Neuronal stem cell (in vitro differentiated cells): ENCODE measurements at regions not wholly inside any gene's neighbourhood (a gene's known extent, or its start where the extent isn't known, plus 50 kb on each side); places are given as distances from the start of the nearest gene placed in this dataset.

Source experiments
- DNase-seq: peaks from one replicate; pipeline ENCODE4 v3.0.0-alpha.2; 2013; ENCODE audit warnings: low spot score
- H2AFZ ChIP-seq: one replicate; pipeline ENCODE4 v1.6.1; 2013; ENCODE audit warnings: mild to moderate bottlenecking, low read length, inconsistent platforms
- H2AK5ac ChIP-seq: 2 replicates; pipeline ENCODE4 v1.6.1; 2013; ENCODE audit warnings: low read depth, mild to moderate bottlenecking, inconsistent platforms, low read length, moderate library complexity, mixed read lengths
- H2BK120ac ChIP-seq: 2 replicates; pipeline ENCODE4 v1.6.1; 2013; ENCODE audit warnings: low read depth, mild to moderate bottlenecking, inconsistent platforms, low read length, moderate library complexity, mixed read lengths
- H2BK12ac ChIP-seq: one replicate; pipeline ENCODE4 v1.6.1; 2013; ENCODE audit warnings: low read length, inconsistent platforms
- H2BK15ac ChIP-seq: 2 replicates; pipeline ENCODE4 v1.6.1; 2013; ENCODE audit warnings: mild to moderate bottlenecking, low read length, inconsistent platforms, mixed read lengths
- H2BK5ac ChIP-seq: one replicate; pipeline ENCODE4 v1.6.1; 2013; ENCODE audit warnings: inconsistent platforms, mild to moderate bottlenecking, low read length, moderate library complexity
- H3K14ac ChIP-seq: one replicate; pipeline ENCODE4 v1.6.1; 2013; ENCODE audit warnings: low read length, inconsistent platforms
- H3K18ac ChIP-seq: 2 replicates; pipeline ENCODE4 v1.6.1; 2013; ENCODE audit warnings: low read length, inconsistent platforms
- H3K23ac ChIP-seq: 2 replicates; pipeline ENCODE4 v1.6.1; 2013; ENCODE audit warnings: low read depth, mild to moderate bottlenecking, mixed read lengths, low read length, inconsistent platforms; ENCODE audit not compliant: poor library complexity
- H3K27ac ChIP-seq: replicated peaks from 3 replicates; pipeline ENCODE4 v1.5.1; 2013; ENCODE audit warnings: low read length, inconsistent platforms
- H3K27me3 ChIP-seq, 3 experiments: 2 replicates each; pipeline ENCODE4 v1.6.1; 2013; ENCODE audit warnings: low read length in 3 of 3, mild to moderate bottlenecking in 2 of 3, inconsistent platforms in 1 of 3, low read depth in 1 of 3, mixed read lengths in 1 of 3, moderate library complexity in 1 of 3; ENCODE audit not compliant: control insufficient read depth in 3 of 3, insufficient read depth in 3 of 3
- H3K36me3 ChIP-seq, 2 donors: replicated peaks in 1 of 2; 2 replicates each; pipeline ENCODE4 v1.6.1; 2013; ENCODE audit warnings: low read length in 2 of 2; ENCODE audit not compliant: control insufficient read depth in 2 of 2, insufficient read depth in 2 of 2
- H3K4ac ChIP-seq: 2 replicates; pipeline ENCODE4 v1.6.1; 2013; ENCODE audit warnings: inconsistent platforms, mild to moderate bottlenecking, low read length, moderate library complexity
- H3K4me1 ChIP-seq, 2 donors: 1 replicate in 1 of 2; 2 replicates in 1 of 2; pipeline ENCODE4 v1.6.1; 2013; ENCODE audit warnings: low read length in 2 of 2, low read depth in 1 of 2; ENCODE audit not compliant: control insufficient read depth in 2 of 2, insufficient read depth in 1 of 2
- H3K4me2 ChIP-seq: one replicate; pipeline ENCODE4 v1.6.1; 2013; ENCODE audit warnings: mild to moderate bottlenecking, low read length, inconsistent platforms; ENCODE audit not compliant: insufficient read depth, poor library complexity, severe bottlenecking
- H3K4me3 ChIP-seq, 2 donors: 2 replicates each; pipeline ENCODE4 v1.5.1; 2013; ENCODE audit warnings: low read length in 2 of 2, mild to moderate bottlenecking in 2 of 2, inconsistent platforms in 1 of 2, moderate library complexity in 1 of 2
- H3K79me1 ChIP-seq: one replicate; pipeline ENCODE4 v1.6.1; 2013; ENCODE audit warnings: low read depth, mild to moderate bottlenecking, inconsistent platforms, low read length, moderate library complexity
- H3K9ac ChIP-seq: one replicate; pipeline ENCODE4 v1.6.1; 2013; ENCODE audit warnings: mild to moderate bottlenecking, low read depth, low read length, inconsistent platforms; ENCODE audit not compliant: poor library complexity
- H3K9me3 ChIP-seq, 2 donors: replicated peaks in 1 of 2; 2 replicates each; pipeline versions ENCODE3 to v1.6.1; 2013; ENCODE audit warnings: low read length in 2 of 2, mild to moderate bottlenecking in 2 of 2, inconsistent platforms in 1 of 2, low read depth in 1 of 2, mixed read lengths in 1 of 2, moderate library complexity in 1 of 2; ENCODE audit not compliant: control insufficient read depth in 2 of 2, insufficient read depth in 1 of 2
- H4K8ac ChIP-seq: one replicate; pipeline ENCODE4 v1.6.1; 2013; ENCODE audit warnings: low read depth, mild to moderate bottlenecking, inconsistent platforms, low read length, moderate library complexity
- H4K91ac ChIP-seq: one replicate; pipeline ENCODE4 v1.6.1; 2013; ENCODE audit warnings: low read length, low read depth, mild to moderate bottlenecking, inconsistent platforms; ENCODE audit not compliant: poor library complexity
- WGBS, 2 donors: extraction: QIAGEN DNeasy Blood & Tissue Kit; methylation state at CpG; one replicate each; pipeline ENCODE4 v1.1.7; 2013; ENCODE audit warnings: missing lambda C conversion rate in 2 of 2, mixed read lengths in 1 of 2; ENCODE audit not compliant: insufficient read length in 2 of 2, insufficient replicate concordance in 1 of 2; ENCODE audit errors: extremely low coverage in 2 of 2; 5-methylcytosine and 5-hydroxymethylcytosine counted together

GRCh38 chr2:196290136-196290535, 118.8 kb upstream of the STK17B start:
- Histone ChIP-seq H3K4me2 (no peak overlapping the region), H3K4ac (no peak overlapping the region), H2AFZ (no peak overlapping the region), H3K79me1 (no peaks in the 10 kb centered on the region), H3K4me3 (no peak overlapping the region), H3K27me3 (no peaks in the 10 kb centered on the region), H3K36me3 (peaks cover 0 to 13% of the 10 kb centered on the region in 2 donors), H3K18ac (no peak overlapping the region), H2BK15ac (no peak overlapping the region), H3K9ac (no peak overlapping the region), H2BK12ac (no peak overlapping the region), H2BK120ac (no peak overlapping the region), H4K8ac (no peak overlapping the region), H2AK5ac (no peak overlapping the region), H2BK5ac (no peak overlapping the region), H3K9me3 (no peaks in the 10 kb centered on the region), H4K91ac (no peak overlapping the region), H3K14ac (no peak overlapping the region), H3K4me1 (no peaks in the 10 kb centered on the region), H3K27ac (no peak overlapping the region), H3K23ac (no peak overlapping the region)
- DNase-seq = no peak

- Histone ChIP-seq H3K27me3 (no peaks in the 10 kb centered on the region), H2BK15ac (no peak overlapping the region), H3K27ac (no peak overlapping the region), H3K4me3 (no peak overlapping the region), H3K4me1 (no peaks in the 10 kb centered on the region), H3K9me3 (no peaks in the 10 kb centered on the region), H3K4me2 (no peak overlapping the region), H3K36me3 (peaks cover 0 to 13% of the 10 kb centered on the region in 2 donors), H2AFZ (no peak overlapping the region), H3K23ac (no peak overlapping the region), H2AK5ac (no peak overlapping the region), H4K91ac (no peak overlapping the region), H4K8ac (no peak overlapping the region), H3K4ac (no peak overlapping the region), H2BK5ac (no peak overlapping the region), H2BK120ac (no peak overlapping the region), H3K79me1 (no peaks in the 10 kb centered on the region), H3K9ac (no peak overlapping the region), H3K18ac (no peak overlapping the region), H3K14ac (no peak overlapping the region), H2BK12ac (no peak overlapping the region)
- DNase-seq = no peak
- no CpG with 5 or more reads among the region's 1 CpG for WGBS, 2 donors
These were observed 119.2 kb upstream of the STK17B start for GRCh38 chr2:196290569-196290968.

GRCh38 chr2:196291426-196291825, 120.0 kb upstream of the STK17B start:
- H3K9ac ChIP-seq = no peak overlapping the region
- no CpG with 5 or more reads among the region's 2 CpGs for WGBS, 2 donors
- H2BK15ac ChIP-seq = no peak overlapping the region

GRCh38 chr2:196291873-196292800, 120.8 kb upstream of the STK17B start:
- Histone ChIP-seq H3K9ac (no peak overlapping the region), H2AFZ (no peak overlapping the region), H4K91ac (no peak overlapping the region), H2BK12ac (no peak overlapping the region), H2BK120ac (no peak overlapping the region), H3K27me3 (no peaks in the 10 kb centered on the region), H3K9me3 (no peaks in the 10 kb centered on the region), H3K36me3 (peaks cover 0 to 13% of the 10 kb centered on the region in 2 donors), H2AK5ac (no peak overlapping the region), H3K14ac (no peak overlapping the region), H2BK5ac (no peak overlapping the region), H3K79me1 (no peaks in the 10 kb centered on the region), H3K4me2 (no peak overlapping the region), H3K23ac (no peak overlapping the region), H2BK15ac (no peak overlapping the region), H3K4me3 (no peak overlapping the region), H3K27ac (no peak overlapping the region), H3K18ac (no peak overlapping the region), H4K8ac (no peak overlapping the region), H3K4me1 (no peaks in the 10 kb centered on the region), H3K4ac (no peak overlapping the region)
- no peak for DNase-seq
- WGBS, 2 donors = no CpG with 5 or more reads among the region's 16 CpGs

More at GRCh38 chr2:196291426-196291825, 120.0 kb upstream of the STK17B start:
- DNase-seq = no peak
- H3K27ac ChIP-seq = no peak overlapping the region
- no peak overlapping the region for H2BK120ac ChIP-seq
- no peak overlapping the region for H3K4me2 ChIP-seq
- no peaks in the 10 kb centered on the region for H3K79me1 ChIP-seq
- no peak overlapping the region for H3K23ac ChIP-seq
- H3K27me3 ChIP-seq = no peaks in the 10 kb centered on the region
- H3K14ac ChIP-seq = no peak overlapping the region
- H3K36me3 ChIP-seq = peaks cover 0 to 13% of the 10 kb centered on the region in 2 donors
- no peak overlapping the region for H4K8ac ChIP-seq
- no peak overlapping the region for H2BK12ac ChIP-seq
- H2AK5ac ChIP-seq = no peak overlapping the region
- H2BK5ac ChIP-seq = no peak overlapping the region
- no peak overlapping the region for H3K4me3 ChIP-seq
- H3K18ac ChIP-seq = no peak overlapping the region
- H2AFZ ChIP-seq = no peak overlapping the region
- H3K4me1 ChIP-seq = no peaks in the 10 kb centered on the region
- no peak overlapping the region for H3K4ac ChIP-seq
- H3K9me3 ChIP-seq = no peaks in the 10 kb centered on the region
- H4K91ac ChIP-seq = no peak overlapping the region
